CD14-positive monocyte (primary cell): ENCODE measurements at regions not wholly inside any gene's neighbourhood (a gene's known extent, or its start where the extent isn't known, plus 50 kb on each side); places are given as distances from the start of the nearest gene placed in this dataset.

Source experiments
- DNase-seq, 3 donors: peaks; one replicate each; pipeline ENCODE4 v3.0.0-alpha.2; 2011 to 2022
- H2AFZ ChIP-seq: 2 replicates; pipeline ENCODE4 v1.6.0; 2012; ENCODE audit warnings: mild to moderate bottlenecking, low read depth, low read length, inconsistent platforms; ENCODE audit not compliant: insufficient read depth, poor library complexity, severe bottlenecking
- H3K27ac ChIP-seq, 2 donors: 1 replicate in 1 of 2; 2 replicates in 1 of 2; pipeline ENCODE4 v1.5.1; 2012 to 2013; ENCODE audit warnings: low read length in 2 of 2, control low read depth in 1 of 2, inconsistent platforms in 1 of 2, low read depth in 1 of 2, mild to moderate bottlenecking in 1 of 2
- H3K27me3 ChIP-seq, 2 donors: one replicate each; pipeline versions ENCODE4 v1.6.0 to v1.6.1; 2011 to 2013; ENCODE audit warnings: low read length in 2 of 2; ENCODE audit not compliant: control insufficient read depth in 2 of 2, insufficient read depth in 2 of 2
- H3K36me3 ChIP-seq, 2 donors: replicated peaks in 1 of 2; 1 replicate in 1 of 2; 2 replicates in 1 of 2; pipeline versions ENCODE4 v1.5.1 to v1.6.1; 2012 to 2013; ENCODE audit warnings: low read length in 2 of 2, control low read depth in 1 of 2, inconsistent platforms in 1 of 2, mild to moderate bottlenecking in 1 of 2; ENCODE audit not compliant: insufficient read depth in 2 of 2, control insufficient read depth in 1 of 2
- H3K4me1 ChIP-seq, 2 donors: 1 replicate in 1 of 2; 2 replicates in 1 of 2; pipeline versions ENCODE4 v1.5.1 to v1.6.1; 2012 to 2013; ENCODE audit warnings: low read length in 2 of 2, control low read depth in 1 of 2, inconsistent platforms in 1 of 2, mild to moderate bottlenecking in 1 of 2, moderate library complexity in 1 of 2; ENCODE audit not compliant: insufficient read depth in 2 of 2, control insufficient read depth in 1 of 2
- H3K4me2 ChIP-seq: replicated peaks from 2 replicates; pipeline ENCODE3; 2012; ENCODE audit warnings: low read length, moderate library complexity, mild to moderate bottlenecking; ENCODE audit not compliant: poor library complexity, severe bottlenecking; ENCODE audit errors: extremely low read depth
- H3K4me3 ChIP-seq, 3 experiments: fragments of 200-600 bp in 1 of 3; sonication (generic) in 1 of 3; replicated peaks in 1 of 3; 1 replicate in 2 of 3; 2 replicates in 1 of 3; pipeline ENCODE4 v1.5.1; 2011 to 2013; ENCODE audit warnings: low read length in 3 of 3, mild to moderate bottlenecking in 3 of 3, control low read depth in 2 of 3, low read depth in 2 of 3, inconsistent platforms in 1 of 3, moderate library complexity in 1 of 3
- H3K79me2 ChIP-seq: 2 replicates; pipeline ENCODE4 v1.6.0; 2012; ENCODE audit warnings: mild to moderate bottlenecking, control low read depth, inconsistent platforms, low read length, moderate library complexity; ENCODE audit not compliant: insufficient read depth
- H3K9ac ChIP-seq: 2 replicates; pipeline ENCODE4 v1.6.0; 2017; ENCODE audit warnings: low read length, mild to moderate bottlenecking; ENCODE audit not compliant: insufficient read depth, poor library complexity, severe bottlenecking
- H3K9me3 ChIP-seq, 2 donors: replicated peaks in 1 of 2; 1 replicate in 1 of 2; 2 replicates in 1 of 2; pipeline versions ENCODE4 v1.5.1 to v1.6.1; 2012 to 2013; ENCODE audit warnings: low read length in 2 of 2, control low read depth in 1 of 2; ENCODE audit not compliant: control insufficient read depth in 1 of 2, insufficient read depth in 1 of 2
- H4K20me1 ChIP-seq: 2 replicates; pipeline ENCODE4 v1.6.0; 2012; ENCODE audit warnings: mild to moderate bottlenecking, low read length, control low read depth, moderate library complexity; ENCODE audit not compliant: insufficient read depth
- H3K27ac Mint-ChIP-seq, 7 donors: one replicate each; pipeline ENCODE4 v1.8.0; 2020; ENCODE audit warnings: mild to moderate bottlenecking in 7 of 7, mixed read lengths in 7 of 7, moderate library complexity in 6 of 7, inconsistent platforms in 2 of 7
- H3K27me3 Mint-ChIP-seq, 3 donors: one replicate each; pipeline ENCODE4 v1.8.0; 2021 to 2022; ENCODE audit warnings: low read depth in 3 of 3, mild to moderate bottlenecking in 3 of 3, mixed read lengths in 3 of 3, moderate library complexity in 3 of 3, inconsistent platforms in 1 of 3
- H3K36me3 Mint-ChIP-seq, 2 donors: one replicate each; pipeline ENCODE4 v1.8.0; 2020; ENCODE audit warnings: mixed read lengths in 2 of 2, inconsistent platforms in 1 of 2, mild to moderate bottlenecking in 1 of 2
- H3K4me1 Mint-ChIP-seq: one replicate; pipeline ENCODE4 v1.8.0; 2020; ENCODE audit warnings: mild to moderate bottlenecking, mixed read lengths
- H3K4me3 Mint-ChIP-seq, 2 donors: one replicate each; pipeline ENCODE4 v1.8.0; 2020; ENCODE audit warnings: mild to moderate bottlenecking in 2 of 2, mixed read lengths in 2 of 2, moderate library complexity in 1 of 2
- H3K9me3 Mint-ChIP-seq, 7 donors: one replicate each; pipeline ENCODE4 v1.8.0; 2020 to 2022; ENCODE audit warnings: mixed read lengths in 7 of 7, mild to moderate bottlenecking in 6 of 7, moderate library complexity in 6 of 7, inconsistent platforms in 2 of 7
- WGBS: methylation state at CpG from one replicate; pipeline ENCODE4 v1.1.5; 2013; ENCODE audit warnings: missing lambda C conversion rate; ENCODE audit not compliant: insufficient coverage; 5-methylcytosine and 5-hydroxymethylcytosine counted together
- intact Hi-C, 2 donors: fragments of 100-400 bp; cut with micrococcal nuclease; formaldehyde crosslinking; loops; one replicate each; pipeline versions ENCODE4 v1.15.0 to v1.15.1; 2023
- TF ChIP-seq, protein P1 (sequence below): fragments of 200-600 bp; IDR thresholded peaks from one replicate; pipeline ENCODE4 v1.8.0; 2022; ENCODE audit warnings: antibody characterized with exemption, mild to moderate bottlenecking

DNA sequence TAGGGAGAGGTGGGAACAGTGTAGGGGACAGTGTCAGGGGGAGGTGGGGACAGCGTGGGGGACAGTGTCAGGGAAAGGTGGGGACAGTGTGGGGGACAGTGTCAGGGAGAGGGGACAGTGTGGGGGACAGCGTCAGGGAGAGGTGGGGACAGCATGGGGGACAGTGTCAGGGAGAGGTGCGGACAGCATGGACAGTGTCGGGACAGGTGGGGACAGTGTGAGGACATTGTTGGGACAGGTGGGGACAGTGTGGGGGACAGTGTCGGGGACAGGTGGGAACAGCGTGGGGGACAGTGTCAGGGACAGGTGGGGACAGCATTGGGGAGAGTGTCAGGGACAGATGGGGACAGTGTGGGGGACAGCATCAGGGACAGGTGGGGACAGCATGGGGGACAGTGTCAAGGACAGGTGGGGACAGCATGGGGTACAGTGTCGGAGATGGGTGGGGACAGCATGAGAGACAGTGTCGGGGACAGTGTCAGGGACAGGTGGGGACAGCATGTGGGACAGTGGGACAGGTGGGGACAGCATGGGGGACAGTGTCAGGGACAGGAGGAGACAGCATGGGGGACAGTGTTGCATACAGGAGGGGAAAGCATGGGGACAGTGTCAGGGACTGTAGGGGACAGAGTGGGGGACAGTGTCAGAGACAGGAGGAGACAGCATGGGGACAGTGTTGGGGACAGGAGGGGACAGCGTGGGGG, 139.0 kb downstream of the TMEM121 start:
- no peak for DNase-seq
- H3K4me1 ChIP-seq, result no peaks in the 10 kb centered on the region
- no peaks in the 10 kb centered on the region for H3K9me3 ChIP-seq
- no peaks in the 10 kb centered on the region for H3K79me2 ChIP-seq
- 85% methylated on average over 9 of the region's 9 CpGs for WGBS
- no peaks in the 10 kb centered on the region for H3K36me3 ChIP-seq
- H3K27me3 Mint-ChIP-seq, result peaks cover 0 to 10% (median 2%) of the 10 kb centered on the region in 3 donors
- H4K20me1 ChIP-seq, result no peaks in the 10 kb centered on the region
- no peak overlapping the region for H3K27ac ChIP-seq
- intact Hi-C loops, result loop anchor here in 1 of 2 donors (5.0 kb wide), 1 partner anchor 77 kb away; no protein-coding TSS in a partner anchor
- no peaks in the 10 kb centered on the region for H3K4me1 Mint-ChIP-seq
- H3K4me3 Mint-ChIP-seq, result no peak overlapping the region
- H3K4me3 ChIP-seq, result no peak overlapping the region
- H3K9ac ChIP-seq, result no peak overlapping the region
- no peaks in the 10 kb centered on the region for H3K36me3 Mint-ChIP-seq
- H3K27ac Mint-ChIP-seq, result no peak overlapping the region
- no peaks in the 10 kb centered on the region for H3K27me3 ChIP-seq
- no peak overlapping the region for H3K4me2 ChIP-seq
- TF ChIP-seq, protein P1, sequence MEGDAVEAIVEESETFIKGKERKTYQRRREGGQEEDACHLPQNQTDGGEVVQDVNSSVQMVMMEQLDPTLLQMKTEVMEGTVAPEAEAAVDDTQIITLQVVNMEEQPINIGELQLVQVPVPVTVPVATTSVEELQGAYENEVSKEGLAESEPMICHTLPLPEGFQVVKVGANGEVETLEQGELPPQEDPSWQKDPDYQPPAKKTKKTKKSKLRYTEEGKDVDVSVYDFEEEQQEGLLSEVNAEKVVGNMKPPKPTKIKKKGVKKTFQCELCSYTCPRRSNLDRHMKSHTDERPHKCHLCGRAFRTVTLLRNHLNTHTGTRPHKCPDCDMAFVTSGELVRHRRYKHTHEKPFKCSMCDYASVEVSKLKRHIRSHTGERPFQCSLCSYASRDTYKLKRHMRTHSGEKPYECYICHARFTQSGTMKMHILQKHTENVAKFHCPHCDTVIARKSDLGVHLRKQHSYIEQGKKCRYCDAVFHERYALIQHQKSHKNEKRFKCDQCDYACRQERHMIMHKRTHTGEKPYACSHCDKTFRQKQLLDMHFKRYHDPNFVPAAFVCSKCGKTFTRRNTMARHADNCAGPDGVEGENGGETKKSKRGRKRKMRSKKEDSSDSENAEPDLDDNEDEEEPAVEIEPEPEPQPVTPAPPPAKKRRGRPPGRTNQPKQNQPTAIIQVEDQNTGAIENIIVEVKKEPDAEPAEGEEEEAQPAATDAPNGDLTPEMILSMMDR, result no peak
- H3K9me3 Mint-ChIP-seq, result no peaks in the 10 kb centered on the region
- no peak overlapping the region for H2AFZ ChIP-seq

- H3K4me3 Mint-ChIP-seq, result no peak overlapping the region
- Histone ChIP-seq H4K20me1 (no peaks in the 10 kb centered on the region), H3K9ac (no peak overlapping the region), H3K9me3 (no peaks in the 10 kb centered on the region), H3K36me3 (no peaks in the 10 kb centered on the region), H3K4me1 (no peaks in the 10 kb centered on the region), H3K79me2 (no peaks in the 10 kb centered on the region), H3K27ac (no peak overlapping the region), H3K4me2 (no peak overlapping the region), H3K4me3 (no peak overlapping the region), H2AFZ (no peak overlapping the region), H3K27me3 (no peaks in the 10 kb centered on the region)
- peaks cover 0 to 10% (median 2%) of the 10 kb centered on the region in 3 donors for H3K27me3 Mint-ChIP-seq
- DNase-seq, result no peak
- 88% methylated on average over 6 of the region's 6 CpGs for WGBS
- no peaks in the 10 kb centered on the region for H3K4me1 Mint-ChIP-seq
- H3K36me3 Mint-ChIP-seq, result no peaks in the 10 kb centered on the region
- TF ChIP-seq, protein P1, result no peak
- no peaks in the 10 kb centered on the region for H3K9me3 Mint-ChIP-seq
- intact Hi-C loops, result loop anchor here in 1 of 2 donors (5.0 kb wide), 1 partner anchor 76 kb away; no protein-coding TSS in a partner anchor
- H3K27ac Mint-ChIP-seq, result no peak overlapping the region
Measured at GRCh38 chr14:105665951-105666277, 139.5 kb downstream of the TMEM121 start.
